HEK293 (cell line): ENCODE measurements at regions not wholly inside any gene's neighbourhood (a gene's known extent, or its start where the extent isn't known, plus 50 kb on each side); places are given as distances from the start of the nearest gene placed in this dataset.

Experiments
- ATF2 ChIP-seq: fragments of 450-650 bp; formaldehyde crosslinking; IDR thresholded peaks from 2 replicates; pipeline ENCODE4 v1.5.1; 2016; ENCODE audit warnings: missing biosample characterization, missing genetic modification characterization, low read depth
- ZBTB11 ChIP-seq: fragments of 450-650 bp; formaldehyde crosslinking; conservative IDR thresholded peaks from 2 replicates; pipeline ENCODE4 v1.5.1; 2016; ENCODE audit warnings: low read depth, missing biosample characterization, missing genetic modification characterization
- ZNF138 ChIP-seq: fragments of 450-650 bp; formaldehyde crosslinking; IDR thresholded peaks from 2 replicates; pipeline ENCODE4 v1.5.1; 2016; ENCODE audit warnings: missing biosample characterization, missing genetic modification characterization, borderline replicate concordance
- ZNF157 ChIP-seq: fragments of 450-650 bp; formaldehyde crosslinking; IDR thresholded peaks from 2 replicates; pipeline ENCODE4 v1.5.1; 2016; ENCODE audit warnings: missing biosample characterization, missing genetic modification characterization
- ZNF24 ChIP-seq: fragments of 450-650 bp; formaldehyde crosslinking; IDR thresholded peaks from 2 replicates; pipeline ENCODE4 v1.5.1; 2016; ENCODE audit warnings: missing biosample characterization, missing genetic modification characterization
- ZNF404 ChIP-seq: fragments of 450-650 bp; formaldehyde crosslinking; IDR thresholded peaks from 2 replicates; pipeline ENCODE4 v1.5.1; 2017; ENCODE audit warnings: missing biosample characterization, missing genetic modification characterization
- ZSCAN4 ChIP-seq: fragments of 450-650 bp; formaldehyde crosslinking; IDR thresholded peaks from 2 replicates; pipeline ENCODE4 v1.5.1; 2017; ENCODE audit warnings: missing biosample characterization, missing genetic modification characterization
- TF ChIP-seq, protein P1 (sequence below): fragments of 450-650 bp; formaldehyde crosslinking; IDR thresholded peaks from 2 replicates; pipeline ENCODE4 v1.5.1; 2016; ENCODE audit warnings: missing biosample characterization, missing genetic modification characterization

DNA sequence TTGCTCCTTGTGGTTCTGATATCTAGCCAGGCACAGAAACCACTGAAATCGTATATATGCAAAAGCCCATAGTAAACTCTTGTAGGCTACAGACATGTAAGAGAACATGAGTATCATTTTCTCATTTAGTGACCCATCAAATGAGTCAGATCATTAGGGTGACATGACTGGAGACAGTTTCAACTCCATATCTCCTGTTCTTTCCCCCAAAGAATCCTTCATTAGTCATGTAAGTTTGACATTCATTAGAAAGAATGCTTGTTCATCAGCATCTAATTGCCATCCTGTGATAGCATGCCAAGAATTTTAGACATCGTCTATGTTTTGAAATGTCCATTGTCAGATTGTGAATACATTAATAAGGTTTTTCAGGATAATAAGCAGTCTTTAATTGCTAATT, 264.9 kb upstream of the TPM1 start:
- TF ChIP-seq, protein P1, sequence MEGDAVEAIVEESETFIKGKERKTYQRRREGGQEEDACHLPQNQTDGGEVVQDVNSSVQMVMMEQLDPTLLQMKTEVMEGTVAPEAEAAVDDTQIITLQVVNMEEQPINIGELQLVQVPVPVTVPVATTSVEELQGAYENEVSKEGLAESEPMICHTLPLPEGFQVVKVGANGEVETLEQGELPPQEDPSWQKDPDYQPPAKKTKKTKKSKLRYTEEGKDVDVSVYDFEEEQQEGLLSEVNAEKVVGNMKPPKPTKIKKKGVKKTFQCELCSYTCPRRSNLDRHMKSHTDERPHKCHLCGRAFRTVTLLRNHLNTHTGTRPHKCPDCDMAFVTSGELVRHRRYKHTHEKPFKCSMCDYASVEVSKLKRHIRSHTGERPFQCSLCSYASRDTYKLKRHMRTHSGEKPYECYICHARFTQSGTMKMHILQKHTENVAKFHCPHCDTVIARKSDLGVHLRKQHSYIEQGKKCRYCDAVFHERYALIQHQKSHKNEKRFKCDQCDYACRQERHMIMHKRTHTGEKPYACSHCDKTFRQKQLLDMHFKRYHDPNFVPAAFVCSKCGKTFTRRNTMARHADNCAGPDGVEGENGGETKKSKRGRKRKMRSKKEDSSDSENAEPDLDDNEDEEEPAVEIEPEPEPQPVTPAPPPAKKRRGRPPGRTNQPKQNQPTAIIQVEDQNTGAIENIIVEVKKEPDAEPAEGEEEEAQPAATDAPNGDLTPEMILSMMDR: no peak
- TF ChIP-seq ZNF157 (tag by site-specific recombination) (no peak), ZNF24 (tag by site-specific recombination) (no peak), ATF2 (no peak), ZNF138 (tag by site-specific recombination) (no peak), ZBTB11 (tag by site-specific recombination) (no peak), ZNF404 (tag by site-specific recombination) (no peak), ZSCAN4 (no peak)
